ENCODE measurements at regions not wholly inside any gene's neighbourhood (a gene's known extent, or its start where the extent isn't known, plus 50 kb on each side); places are given as distances from the start of the nearest gene placed in this dataset.

- Histone ChIP-seq H3K36me3 (no peaks in the 10 kb centered on the region), H3K27me3 (no peaks in the 10 kb centered on the region), H3K4me3 (no peak overlapping the region), H3K9me3 (no peaks in the 10 kb centered on the region), H3K27ac (no peak overlapping the region), H3K4me1 (peaks cover 0 to 27% of the 10 kb centered on the region in 2 donors)
- intact Hi-C loops (cut with DNase I; ENCODE audit: low total_unique reads) = no loop called here
- ATAC-seq = no peak
- TF ChIP-seq POLR2A (IDR thresholded peaks at IDR 0.05) (no peak), CTCF (IDR thresholded peaks at IDR 0.05 in 4 of 5, conservative IDR thresholded peaks at IDR 0.05 in 1 of 5) (no peak)
- in situ Hi-C loops (cut with MboI; ENCODE audit: low sequenced_read_pairs in 4 of 4) = no loop called here
- DNase-seq = no peak
These were observed 228.8 kb upstream of the PGRMC2 start for GRCh38 chr4:128516301-128516969.

GRCh38 chr4:128513664-128514484 lies 226.3 kb upstream of the PGRMC2 start:
- ATAC-seq = no peak
- peaks cover 0 to 20% of the 10 kb centered on the region in 2 donors for H3K4me1 ChIP-seq

GRCh38 chr4:128512767-128513322 lies 225.2 kb upstream of the PGRMC2 start:
- H3K27ac ChIP-seq = no peak overlapping the region
- no peak for DNase-seq
- H3K36me3 ChIP-seq = no peaks in the 10 kb centered on the region
- TF ChIP-seq POLR2A (IDR thresholded peaks at IDR 0.05) (no peak), CTCF (IDR thresholded peaks at IDR 0.05 in 4 of 5, conservative IDR thresholded peaks at IDR 0.05 in 1 of 5) (no peak)
- H3K4me1 ChIP-seq = peaks cover 0 to 9% of the 10 kb centered on the region in 2 donors
- in situ Hi-C loops (cut with MboI; ENCODE audit: low sequenced_read_pairs in 4 of 4) = no loop called here
- no peak for ATAC-seq
- intact Hi-C loops (cut with DNase I; ENCODE audit: low total_unique reads) = no loop called here
- no peaks in the 10 kb centered on the region for H3K9me3 ChIP-seq
- H3K4me3 ChIP-seq = no peak overlapping the region
- no peaks in the 10 kb centered on the region for H3K27me3 ChIP-seq

More at GRCh38 chr4:128513664-128514484, 226.3 kb upstream of the PGRMC2 start:
- Histone ChIP-seq H3K36me3 (no peaks in the 10 kb centered on the region), H3K9me3 (no peaks in the 10 kb centered on the region), H3K27ac (no peak overlapping the region), H3K27me3 (no peaks in the 10 kb centered on the region), H3K4me3 (no peak overlapping the region)
- in situ Hi-C loops (cut with MboI; ENCODE audit: low sequenced_read_pairs in 4 of 4) = no loop called here
- DNase-seq = no peak
- no peak for TF ChIP-seq POLR2A (IDR thresholded peaks at IDR 0.05)
- TF ChIP-seq CTCF (IDR thresholded peaks at IDR 0.05 in 4 of 5, conservative IDR thresholded peaks at IDR 0.05 in 1 of 5) = no peak
- intact Hi-C loops (cut with DNase I; ENCODE audit: low total_unique reads) = no loop called here

GRCh38 chr4:128512161-128512560 lies 224.5 kb upstream of the PGRMC2 start:
- no peaks in the 10 kb centered on the region for H3K36me3 ChIP-seq
- DNase-seq (no peak), ATAC-seq (no peak)
- intact Hi-C loops (cut with DNase I; ENCODE audit: low total_unique reads) (no loop called here), in situ Hi-C loops (cut with MboI; ENCODE audit: low sequenced_read_pairs in 4 of 4) (no loop called here)
- no peaks in the 10 kb centered on the region for H3K27me3 ChIP-seq
- H3K9me3 ChIP-seq = no peaks in the 10 kb centered on the region
- no peak overlapping the region for H3K4me3 ChIP-seq
- no peak overlapping the region for H3K27ac ChIP-seq
- H3K4me1 ChIP-seq = peaks cover 0 to 3% of the 10 kb centered on the region in 2 donors
- no peak for TF ChIP-seq POLR2A (IDR thresholded peaks at IDR 0.05)
- no peak for TF ChIP-seq CTCF (IDR thresholded peaks at IDR 0.05 in 4 of 5, conservative IDR thresholded peaks at IDR 0.05 in 1 of 5)

All from gastrocnemius medialis (tissue), 4 donors.